HG02970 (cell line): ENCODE measurements at regions not wholly inside any gene's neighbourhood (a gene's known extent, or its start where the extent isn't known, plus 50 kb on each side); places are given as distances from the start of the nearest gene placed in this dataset.

Source experiments
- ATAC-seq: cut with Tn5 transposase; IDR thresholded peaks from one replicate; pipeline ENCODE4 v1.9.1; 2021; ENCODE audit warnings: mild to moderate bottlenecking, moderate library complexity, moderate number of reproducible peaks; ENCODE audit not compliant: unreplicated experiment, low FRiP score

- ATAC-seq = no peak
These were observed 247.5 kb upstream of the GOLIM4 start for GRCh38 chr3:168342946-168343850.

GRCh38 chr3:168341956-168342936, 246.5 kb upstream of the GOLIM4 start:
- no peak for ATAC-seq

- no peak for ATAC-seq
These were observed 245.6 kb upstream of the GOLIM4 start for GRCh38 chr3:168341192-168341815.

GRCh38 chr3:168338161-168338560, 242.4 kb upstream of the GOLIM4 start:
- no peak for ATAC-seq

- ATAC-seq = no peak
These were observed 240.6 kb upstream of the GOLIM4 start for GRCh38 chr3:168336276-168336675.

GRCh38 chr3:168333410-168333935, 237.7 kb upstream of the GOLIM4 start:
- no peak for ATAC-seq

GRCh38 chr3:168331756-168332155, 236.0 kb upstream of the GOLIM4 start:
- ATAC-seq = no peak

GRCh38 chr3:168330983-168331382, 235.3 kb upstream of the GOLIM4 start:
- ATAC-seq = no peak

GRCh38 chr3:168327856-168328255, 232.1 kb upstream of the GOLIM4 start:
- no peak for ATAC-seq

- ATAC-seq = no peak
These were observed 230.0 kb upstream of the GOLIM4 start for GRCh38 chr3:168325684-168326083.

GRCh38 chr3:168322941-168323340, 227.2 kb upstream of the GOLIM4 start:
- ATAC-seq = no peak

- ATAC-seq = no peak
These were observed 218.4 kb upstream of the GOLIM4 start for GRCh38 chr3:168314166-168314565.

GRCh38 chr3:168312984-168313383, 217.3 kb upstream of the GOLIM4 start:
- ATAC-seq = no peak

GRCh38 chr3:168307893-168308292, 212.2 kb upstream of the GOLIM4 start:
- no peak for ATAC-seq

GRCh38 chr3:168295027-168295426, 199.3 kb upstream of the GOLIM4 start:
- ATAC-seq = no peak

- no peak for ATAC-seq
These were observed 196.6 kb upstream of the GOLIM4 start for GRCh38 chr3:168292296-168292695.

- ATAC-seq = no peak
These were observed 193.8 kb upstream of the GOLIM4 start for GRCh38 chr3:168289471-168290008.

GRCh38 chr3:168288511-168289401, 193.0 kb upstream of the GOLIM4 start:
- no peak for ATAC-seq

GRCh38 chr3:168285506-168285905, 189.8 kb upstream of the GOLIM4 start:
- ATAC-seq = no peak
